H1 (cell line): ENCODE measurements at regions not wholly inside any gene's neighbourhood (a gene's known extent, or its start where the extent isn't known, plus 50 kb on each side); places are given as distances from the start of the nearest gene placed in this dataset.

ENCODE experiments used
- CTCF ChIA-PET: fragments of 300-600 bp; sonication (Branson Sonifier 250); formaldehyde crosslinking; loops from one replicate; lab custom pipeline; 2021; ENCODE audit not compliant: partially characterized antibody; lab: Charles Lee
- POLR2A ChIA-PET: fragments of 300-600 bp; sonication (Branson Sonifier 250); formaldehyde crosslinking; loops from one replicate; lab custom pipeline; 2021; ENCODE audit warnings: inconsistent platforms; ENCODE audit not compliant: partially characterized antibody; lab: Charles Lee
- DNase-seq, 2 experiments: peaks; one replicate each; pipeline versions ENCODE4 v3.0.0 to v3.0.0-alpha.2; 2010 to 2022; ENCODE audit warnings: low spot score in 2 of 2, low read depth in 1 of 2, mixed read lengths in 1 of 2
- FAIRE-seq: peaks from 2 replicates; lab custom pipeline; 2011; peaks lifted over from hg19 to GRCh38; lab: Jason Lieb, UNC
- H2AFZ ChIP-seq: 2 replicates; pipeline ENCODE4 v1.8.1; 2012; ENCODE audit warnings: low read length, inconsistent platforms
- H2AK5ac ChIP-seq: 2 replicates; pipeline ENCODE4 v1.6.1; 2013; ENCODE audit warnings: low read depth, low read length
- H2BK120ac ChIP-seq: replicated peaks from 2 replicates; pipeline ENCODE3; 2013; ENCODE audit warnings: low read depth, low read length, inconsistent platforms
- H2BK12ac ChIP-seq: 2 replicates; pipeline ENCODE4 v1.6.1; 2013; ENCODE audit warnings: low read depth, low read length
- H2BK15ac ChIP-seq: 2 replicates; pipeline ENCODE4 v1.6.1; 2013; ENCODE audit warnings: low read length
- H2BK20ac ChIP-seq: 2 replicates; pipeline ENCODE4 v1.6.1; 2013; ENCODE audit warnings: low read length
- H2BK5ac ChIP-seq: 2 replicates; pipeline ENCODE4 v1.6.1; 2013; ENCODE audit warnings: low read depth, low read length
- H3K14ac ChIP-seq: 2 replicates; pipeline ENCODE4 v1.6.1; 2013; ENCODE audit warnings: inconsistent platforms; ENCODE audit not compliant: insufficient read length
- H3K18ac ChIP-seq: 2 replicates; pipeline ENCODE4 v1.6.1; 2013; ENCODE audit warnings: low read length; ENCODE audit errors: extremely low read depth
- H3K23ac ChIP-seq: 2 replicates; pipeline ENCODE4 v1.6.1; 2013; ENCODE audit warnings: inconsistent platforms; ENCODE audit not compliant: insufficient read length
- H3K23me2 ChIP-seq: 2 replicates; pipeline ENCODE4 v1.6.1; 2013; ENCODE audit warnings: low read depth, low read length
- H3K27ac ChIP-seq: 2 replicates; pipeline ENCODE4 v1.6.1; 2011; ENCODE audit warnings: low read depth, low read length, inconsistent platforms
- H3K27me3 ChIP-seq, 4 experiments: replicated peaks in 1 of 4; 1 replicate in 1 of 4; 2 replicates in 3 of 4; pipeline versions ENCODE4 v1.6.1 to v1.8.1; 2011 to 2013; ENCODE audit warnings: low read length in 3 of 4, mild to moderate bottlenecking in 3 of 4, inconsistent platforms in 2 of 4, mixed read lengths in 2 of 4, moderate library complexity in 1 of 4; ENCODE audit not compliant: control insufficient read depth in 3 of 4, insufficient read depth in 3 of 4; ENCODE audit errors: extremely low read depth in 1 of 4
- H3K36me3 ChIP-seq, 4 experiments: 2 replicates each; pipeline versions ENCODE4 v1.6.1 to v1.8.1; 2011 to 2013; ENCODE audit warnings: mild to moderate bottlenecking in 4 of 4, low read length in 3 of 4, moderate library complexity in 2 of 4, control low read depth in 1 of 4, inconsistent platforms in 1 of 4; ENCODE audit not compliant: insufficient read depth in 4 of 4, control insufficient read depth in 2 of 4
- H3K4ac ChIP-seq: replicated peaks from 2 replicates; pipeline ENCODE3; 2013; ENCODE audit warnings: low read length, low read depth, mixed read lengths, inconsistent platforms; ENCODE audit not compliant: insufficient read length
- H3K4me1 ChIP-seq, 4 experiments: replicated peaks in 1 of 4; 1 replicate in 1 of 4; 2 replicates in 3 of 4; pipeline versions ENCODE4 v1.6.1 to v1.8.1; 2011 to 2013; ENCODE audit warnings: low read length in 3 of 4, inconsistent platforms in 2 of 4, mixed read lengths in 1 of 4; ENCODE audit not compliant: insufficient read depth in 4 of 4, control insufficient read depth in 3 of 4
- H3K4me2 ChIP-seq, 2 experiments: 2 replicates each; pipeline versions ENCODE4 v1.6.1 to v1.8.1; 2011 to 2013; ENCODE audit warnings: low read depth in 2 of 2, low read length in 2 of 2, control low read depth in 1 of 2, inconsistent platforms in 1 of 2, mild to moderate bottlenecking in 1 of 2; ENCODE audit not compliant: insufficient read depth in 1 of 2
- H3K4me3 ChIP-seq, 4 experiments: fragments of 200-600, 300-600 bp in 1 of 4; sonication (generic), shearing (Covaris generic), sonication (Bioruptor Twin) in 1 of 4; 2 replicates each; pipeline versions ENCODE4 v1.5.1 to v1.8.1; 2011 to 2016; ENCODE audit warnings: low read length in 4 of 4, low read depth in 3 of 4, control low read depth in 2 of 4, inconsistent platforms in 2 of 4, mild to moderate bottlenecking in 2 of 4, mixed read lengths in 1 of 4, moderate library complexity in 1 of 4; ENCODE audit not compliant: insufficient read depth in 2 of 4; ENCODE audit errors: extremely low read depth in 1 of 4
- H3K56ac ChIP-seq: replicated peaks from 2 replicates; pipeline ENCODE3; 2013; ENCODE audit warnings: low read depth, mild to moderate bottlenecking, mixed read lengths, low read length, inconsistent platforms; ENCODE audit not compliant: insufficient read length
- H3K79me1 ChIP-seq: 2 replicates; pipeline ENCODE4 v1.6.1; 2013; ENCODE audit warnings: low read depth, low read length, control low read depth
- H3K79me2 ChIP-seq, 2 experiments: 2 replicates each; pipeline versions ENCODE4 v1.6.1 to v1.8.1; 2012 to 2013; ENCODE audit warnings: low read length in 2 of 2, mild to moderate bottlenecking in 2 of 2, inconsistent platforms in 1 of 2; ENCODE audit not compliant: insufficient read depth in 2 of 2, control insufficient read depth in 1 of 2
- H3K9ac ChIP-seq, 4 experiments: replicated peaks in 1 of 4; 1 replicate in 1 of 4; 2 replicates in 3 of 4; pipeline versions ENCODE4 v1.6.1 to v1.8.1; 2011 to 2013; ENCODE audit warnings: low read depth in 3 of 4, low read length in 3 of 4, control low read depth in 2 of 4, mild to moderate bottlenecking in 2 of 4, moderate library complexity in 2 of 4, inconsistent platforms in 1 of 4; ENCODE audit errors: extremely low read depth in 1 of 4
- H3K9me3 ChIP-seq, 2 experiments: 2 replicates each; pipeline versions ENCODE4 v1.6.1 to v1.8.1; 2012 to 2013; ENCODE audit warnings: mild to moderate bottlenecking in 2 of 2, moderate library complexity in 2 of 2, control low read depth in 1 of 2, inconsistent platforms in 1 of 2, low read depth in 1 of 2, low read length in 1 of 2, mixed read lengths in 1 of 2; ENCODE audit not compliant: insufficient read depth in 2 of 2
- H4K20me1 ChIP-seq, 2 experiments: replicated peaks in 1 of 2; 2 replicates each; pipeline versions ENCODE3 to v1.8.1; 2011 to 2013; ENCODE audit warnings: inconsistent platforms in 2 of 2, low read length in 2 of 2, mild to moderate bottlenecking in 1 of 2; ENCODE audit not compliant: insufficient read depth in 2 of 2, control insufficient read depth in 1 of 2
- H4K5ac ChIP-seq: 2 replicates; pipeline ENCODE4 v1.6.1; 2013; ENCODE audit warnings: low read length, low read depth, mixed read lengths, inconsistent platforms; ENCODE audit not compliant: insufficient read length
- H4K8ac ChIP-seq: 2 replicates; pipeline ENCODE4 v1.8.0; 2013; ENCODE audit warnings: mild to moderate bottlenecking, moderate library complexity, low read length, inconsistent platforms; ENCODE audit not compliant: insufficient read depth; ENCODE audit errors: extremely low read depth
- H4K91ac ChIP-seq: replicated peaks from 2 replicates; pipeline ENCODE3; 2013; ENCODE audit warnings: low read length, mixed read lengths, inconsistent platforms; ENCODE audit not compliant: insufficient read length
- ASH2L ChIP-seq: fragments of 200-600, 300-600 bp; sonication (generic); IDR thresholded peaks from one replicate; pipeline ENCODE4 v1.7.1; 2017; ENCODE audit warnings: low read length
- BACH1 ChIP-seq: IDR thresholded peaks from 2 replicates; pipeline ENCODE4 v1.6.1; 2012; ENCODE audit warnings: low read length, improper control_type of control experiment
- BRCA1 ChIP-seq: IDR thresholded peaks from 2 replicates; pipeline ENCODE4 v1.6.1; 2012; ENCODE audit warnings: low read depth, low read length, improper control_type of control experiment
- E2F6 ChIP-seq: IDR thresholded peaks from 2 replicates; pipeline ENCODE4 v1.6.1; 2012; ENCODE audit warnings: inconsistent platforms
- EZH2 ChIP-seq: fragments of 200-600 bp; sonication (generic); IDR thresholded peaks from 2 replicates; pipeline ENCODE4 v1.7.1; 2012; ENCODE audit warnings: low read depth, mild to moderate bottlenecking, moderate library complexity, low read length, inconsistent platforms; ENCODE audit not compliant: severe bottlenecking
- HDAC2 ChIP-seq, 2 experiments: fragments of 300-600 bp in 1 of 2; sonication (generic) in 1 of 2; IDR thresholded peaks; 2 replicates each; pipeline ENCODE4 v1.6.1; 2011 to 2012; ENCODE audit warnings: low read depth in 2 of 2, low read length in 2 of 2, mild to moderate bottlenecking in 2 of 2, moderate library complexity in 2 of 2, borderline replicate concordance in 1 of 2, inconsistent platforms in 1 of 2
- JUN ChIP-seq: IDR thresholded peaks from 2 replicates; pipeline ENCODE4 v1.6.1; 2011; ENCODE audit warnings: low read depth, mild to moderate bottlenecking, improper control_type of control experiment, low read length
- KDM4A ChIP-seq: IDR thresholded peaks from one replicate; pipeline ENCODE4 v1.7.1; 2012; ENCODE audit warnings: low read depth, mild to moderate bottlenecking, moderate library complexity, low read length, inconsistent platforms; ENCODE audit not compliant: severe bottlenecking
- MAX ChIP-seq: IDR thresholded peaks from 2 replicates; pipeline ENCODE4 v1.6.1; 2012; ENCODE audit warnings: inconsistent platforms
- SP4 ChIP-seq: IDR thresholded peaks from 2 replicates; pipeline ENCODE4 v1.6.1; 2012; ENCODE audit warnings: low read length, inconsistent platforms
- SRF ChIP-seq: IDR thresholded peaks from 2 replicates; pipeline ENCODE4 v1.6.1; 2011; ENCODE audit warnings: mild to moderate bottlenecking, low read depth, low read length, moderate library complexity
- TEAD4 ChIP-seq: IDR thresholded peaks from 2 replicates; pipeline ENCODE4 v1.6.1; 2012; ENCODE audit warnings: low read depth, low read length, inconsistent platforms, mixed read lengths
- YY1 ChIP-seq: IDR thresholded peaks from 2 replicates; pipeline ENCODE4 v1.6.1; 2011; ENCODE audit warnings: low read depth, mild to moderate bottlenecking, low read length
- ZNF274 ChIP-seq: IDR thresholded peaks from 2 replicates; pipeline ENCODE4 v1.7.0; 2012; ENCODE audit warnings: low read length, borderline replicate concordance; ENCODE audit errors: extremely low read depth
- WGBS, 2 experiments: shearing (Covaris generic) in 1 of 2; methylation state at CpG; one replicate each; pipeline versions ENCODE4 v1.1.6 to v1.1.7; 2013 to 2015; ENCODE audit warnings: low lambda C conversion rate in 2 of 2, mixed read lengths in 2 of 2, inconsistent platforms in 1 of 2, low coverage in 1 of 2, missing lambda C conversion rate in 1 of 2; ENCODE audit not compliant: insufficient replicate concordance in 2 of 2, insufficient coverage in 1 of 2, insufficient read length in 1 of 2; ENCODE audit errors: extremely low coverage in 1 of 2, missing lambda C conversion rate in 1 of 2; 5-methylcytosine and 5-hydroxymethylcytosine counted together

GRCh38 chr15:85277847-85278370 lies 102.5 kb upstream of the AKAP13 start:
- H3K36me3 ChIP-seq, result no peaks in the 10 kb centered on the region
- H2BK5ac ChIP-seq, result no peak overlapping the region
- no peak overlapping the region for H3K4me2 ChIP-seq
- no peaks in the 10 kb centered on the region for H3K79me2 ChIP-seq
- no peak overlapping the region for H3K18ac ChIP-seq
- H2BK20ac ChIP-seq, result no peak overlapping the region
- H2AK5ac ChIP-seq, result no peak overlapping the region
- no peaks in the 10 kb centered on the region for H3K23me2 ChIP-seq
- H3K4me3 ChIP-seq, result no peak overlapping the region
- H3K14ac ChIP-seq, result no peak overlapping the region
- FAIRE-seq (no peak), DNase-seq (no peak)
- H3K9ac ChIP-seq, result no peak overlapping the region
- H2BK12ac ChIP-seq, result no peak overlapping the region
- 88% methylated on average over 3 of the region's 3 CpGs; no CpG with 5 or more reads in 1 of the 2 experiments for WGBS, 2 experiments
- no peak overlapping the region for H4K91ac ChIP-seq
- ChIA-PET POLR2A (no interaction called here), CTCF (interaction anchor here (1.0 to 1.8 kb wide), 4 partner anchors 11 to 53 kb away, joined by 3 to 5 read pairs (median 4); no protein-coding TSS in a partner anchor)
- no peaks in the 10 kb centered on the region for H3K4me1 ChIP-seq
- no peak overlapping the region for H2BK15ac ChIP-seq
- H3K4ac ChIP-seq, result no peak overlapping the region
- no peak overlapping the region for H3K27ac ChIP-seq
- H4K20me1 ChIP-seq, result peaks cover 0 to 2% of the 10 kb centered on the region in 2 experiments
- H4K5ac ChIP-seq, result no peak overlapping the region
- H2BK120ac ChIP-seq, result no peak overlapping the region
- H3K56ac ChIP-seq, result no peak overlapping the region
- H3K27me3 ChIP-seq, result no peaks in the 10 kb centered on the region
- H2AFZ ChIP-seq, result no peak overlapping the region
- H4K8ac ChIP-seq, result no peak overlapping the region
- H3K9me3 ChIP-seq, result no peaks in the 10 kb centered on the region
- H3K23ac ChIP-seq, result no peak overlapping the region
- no peaks in the 10 kb centered on the region for H3K79me1 ChIP-seq
- TF ChIP-seq ZNF274, result no peak
- TF ChIP-seq TEAD4, result no peak
- TF ChIP-seq MAX, result no peak
- no peak for TF ChIP-seq YY1
- TF ChIP-seq SRF, result no peak
- no peak for TF ChIP-seq BACH1
- TF ChIP-seq BRCA1, result no peak
- TF ChIP-seq KDM4A, result no peak
- TF ChIP-seq HDAC2 (IDR thresholded peaks at IDR 0.05; ENCODE audit: borderline replicate concordance in 1 of 2, low read depth in 2 of 2, low read length in 2 of 2), result no peak
- TF ChIP-seq E2F6, result no peak
- no peak for TF ChIP-seq ASH2L
- no peak for TF ChIP-seq JUN
- TF ChIP-seq EZH2, result no peak
- no peak for TF ChIP-seq SP4
